Brain pericyte (primary cell): ENCODE measurements at regions not wholly inside any gene's neighbourhood (a gene's known extent, or its start where the extent isn't known, plus 50 kb on each side); places are given as distances from the start of the nearest gene placed in this dataset.

Experiments used
- DNase-seq: peaks from one replicate; pipeline ENCODE4 v3.0.0-alpha.2; 2012; ENCODE audit warnings: low read depth, low spot score

- no peak for DNase-seq
Measured at GRCh38 chr11:112583261-112583893, 322.7 kb upstream of the PLET1 start.

- no peak for DNase-seq
Measured at GRCh38 chr11:112584672-112585071, 324.0 kb upstream of the PLET1 start.

GRCh38 chr11:112587664-112588063 lies 327.0 kb upstream of the PLET1 start:
- DNase-seq, result no peak

GRCh38 chr11:112588252-112588694 lies 327.6 kb upstream of the PLET1 start:
- DNase-seq, result peak; percentile 16

GRCh38 chr11:112589155-112589554 lies 328.5 kb upstream of the PLET1 start:
- no peak for DNase-seq

- no peak for DNase-seq
Measured at GRCh38 chr11:112590764-112591163, 330.1 kb upstream of the PLET1 start.

- no peak for DNase-seq
Measured at GRCh38 chr11:112593440-112593839, 332.8 kb upstream of the PLET1 start.

GRCh38 chr11:112596324-112596723 lies 335.7 kb upstream of the PLET1 start:
- DNase-seq, result no peak

GRCh38 chr11:112597286-112597790 lies 336.7 kb upstream of the PLET1 start:
- DNase-seq, result no peak

GRCh38 chr11:112599265-112599664 lies 338.6 kb upstream of the PLET1 start:
- no peak for DNase-seq

GRCh38 chr11:112599856-112600533 lies 339.3 kb upstream of the PLET1 start:
- DNase-seq, result no peak

- DNase-seq, result no peak
Measured at GRCh38 chr11:112605093-112605666, 344.5 kb upstream of the PLET1 start.

GRCh38 chr11:112606656-112607055 lies 346.0 kb upstream of the PLET1 start:
- DNase-seq, result no peak

- no peak for DNase-seq
Measured at GRCh38 chr11:112608509-112608908, 347.8 kb upstream of the PLET1 start.

- DNase-seq, result no peak
Measured at GRCh38 chr11:112610494-112610893, 349.8 kb upstream of the PLET1 start.

- no peak for DNase-seq
Measured at GRCh38 chr11:112610996-112611750, 350.0 kb upstream of the NCAM1 start.

- no peak for DNase-seq
Measured at GRCh38 chr11:112611771-112612170, 349.4 kb upstream of the NCAM1 start.

- DNase-seq, result no peak
Measured at GRCh38 chr11:112612250-112612849, 348.9 kb upstream of the NCAM1 start.

GRCh38 chr11:112613051-112613972 lies 347.9 kb upstream of the NCAM1 start:
- no peak for DNase-seq

GRCh38 chr11:112614605-112615004 lies 346.6 kb upstream of the NCAM1 start:
- no peak for DNase-seq

GRCh38 chr11:112615238-112615637 lies 346.0 kb upstream of the NCAM1 start:
- no peak for DNase-seq
